Erythroblast (primary cell): ENCODE measurements at regions not wholly inside any gene's neighbourhood (a gene's known extent, or its start where the extent isn't known, plus 50 kb on each side); places are given as distances from the start of the nearest gene placed in this dataset.

Experiments
- GATA1 ChIP-seq: IDR thresholded peaks from 2 replicates; pipeline ENCODE4 v1.6.1; 2011; ENCODE audit warnings: low read depth, mild to moderate bottlenecking, control low read depth, low read length, moderate library complexity
- POLR2A ChIP-seq: IDR thresholded peaks from 2 replicates; pipeline ENCODE4 v1.6.1; 2011; ENCODE audit warnings: mild to moderate bottlenecking, low read length

GRCh38 chr13:109587689-109588088, 198.7 kb downstream of the IRS2 start:
- no peak for TF ChIP-seq POLR2A
- TF ChIP-seq GATA1: no peak
